ENCODE measurements at regions not wholly inside any gene's neighbourhood (a gene's known extent, or its start where the extent isn't known, plus 50 kb on each side); places are given as distances from the start of the nearest gene placed in this dataset.

DNA sequence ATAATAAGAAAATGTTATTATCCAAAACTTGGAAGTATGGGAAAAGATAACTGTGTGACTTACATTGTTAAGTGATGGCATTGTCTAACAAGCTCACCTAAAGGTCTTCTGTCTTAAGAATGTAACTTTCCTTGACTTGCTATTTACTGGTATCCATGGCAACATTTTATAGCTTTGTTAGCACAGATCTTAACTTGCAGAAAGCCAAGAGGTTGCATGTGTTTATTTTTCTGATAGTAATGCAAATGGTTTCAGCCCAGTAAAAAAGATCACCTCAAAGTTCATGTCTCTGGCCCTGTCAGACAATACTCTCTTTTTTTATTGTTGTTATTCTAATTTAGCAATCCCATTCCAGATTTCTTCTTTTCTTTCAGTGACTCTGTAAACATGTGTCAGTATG, 425.3 kb downstream of the SPRY1 start:
- DNase-seq = no peak

GRCh38 chr4:123822353-123822752, 425.8 kb downstream of the SPRY1 start:
- no peak for DNase-seq

- no peak for DNase-seq
Observed at GRCh38 chr4:123823244-123823643, 426.6 kb downstream of the SPRY1 start.

DNA sequence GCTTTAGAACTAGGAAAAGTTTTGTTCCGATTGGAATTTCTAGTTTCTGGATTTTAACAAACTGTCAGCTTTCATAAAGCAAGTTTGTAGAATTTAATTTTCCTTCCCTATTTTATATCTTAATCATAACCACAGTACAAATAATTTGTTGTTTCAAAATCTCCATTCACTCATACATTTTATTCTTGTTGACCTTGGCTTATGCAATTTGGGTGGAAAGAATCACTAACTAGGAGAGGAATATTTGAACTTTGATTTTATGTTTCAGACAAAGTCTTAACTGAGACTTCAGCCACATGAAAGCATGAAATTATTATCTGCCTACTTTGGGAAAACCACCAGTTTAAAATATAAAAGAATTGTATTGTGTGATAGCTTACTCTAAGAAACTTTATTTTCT, 427.9 kb downstream of the SPRY1 start:
- no peak for DNase-seq

- no peak for DNase-seq
Observed at GRCh38 chr4:123825596-123826291, 429.1 kb downstream of the SPRY1 start.

DNA sequence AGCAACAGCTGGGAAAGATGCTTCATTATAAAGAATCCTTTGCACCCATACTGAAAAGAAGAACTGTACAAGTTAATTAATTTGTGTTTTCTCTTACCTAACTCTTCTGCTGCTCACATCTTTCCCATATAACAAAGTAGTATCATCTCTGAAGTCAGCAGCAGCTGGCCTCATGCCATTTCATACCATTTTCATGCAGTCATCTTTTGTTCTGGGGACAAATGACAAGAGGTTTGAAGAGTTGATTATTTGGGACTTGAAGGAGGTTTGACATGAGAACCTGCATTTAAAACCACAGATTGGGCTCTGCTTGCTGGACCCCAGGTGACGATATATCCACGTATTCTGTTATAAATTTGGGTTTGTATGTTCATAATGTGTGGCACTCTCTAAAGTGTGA, 430.3 kb downstream of the SPRY1 start:
- no peak for DNase-seq

- DNase-seq = no peak
Observed at GRCh38 chr4:123827511-123827910, 430.9 kb downstream of the SPRY1 start.

- no peak for DNase-seq
Observed at GRCh38 chr4:123830930-123831329, 434.3 kb downstream of the SPRY1 start.

DNA sequence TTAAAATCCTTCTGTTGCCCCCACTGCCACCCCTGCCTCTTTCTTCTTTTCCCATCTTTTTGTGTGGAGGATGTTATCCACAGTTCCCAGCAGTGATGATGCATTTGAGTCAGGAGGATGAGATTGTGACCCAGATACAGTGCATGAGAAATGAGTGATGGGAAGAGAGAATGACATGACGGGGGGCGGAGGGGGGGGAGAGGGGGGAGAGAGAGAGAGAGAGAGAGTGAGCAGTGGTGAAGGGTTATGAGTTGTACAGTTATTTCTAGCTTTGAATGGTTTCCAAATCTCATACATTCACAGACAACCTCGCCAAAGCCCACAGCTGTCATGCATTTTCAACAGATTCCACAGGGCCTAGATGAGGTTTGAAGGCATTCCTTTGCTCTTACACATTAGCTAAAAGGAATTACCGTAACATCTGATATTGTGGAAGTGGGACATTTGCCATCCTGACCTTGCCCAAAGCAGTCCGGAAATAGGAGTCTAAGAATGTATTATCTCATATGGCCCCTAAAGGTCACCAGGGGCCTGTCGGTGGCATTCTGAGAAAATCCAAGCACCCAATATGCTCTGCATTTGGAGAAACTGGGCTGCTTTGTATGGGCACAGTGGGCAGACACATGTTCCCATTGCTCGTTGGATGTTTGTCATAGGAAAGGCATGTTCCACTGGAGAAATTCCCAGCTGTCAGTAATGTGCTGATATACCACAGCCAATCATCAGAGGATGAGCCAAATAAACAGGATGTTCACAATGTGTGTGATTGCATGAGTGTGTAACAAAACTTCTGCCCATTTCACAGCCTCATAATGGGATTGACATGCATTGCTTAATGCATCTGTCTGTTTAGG, 435.8 kb downstream of the SPRY1 start:
- peak; percentile 65 for DNase-seq

GRCh38 chr4:123833171-123833643, 436.6 kb downstream of the SPRY1 start:
- DNase-seq = no peak

- DNase-seq = no peak
Observed at GRCh38 chr4:123835831-123836590, 439.4 kb downstream of the SPRY1 start.

GRCh38 chr4:123836851-123837595, 440.4 kb downstream of the SPRY1 start:
- no peak for DNase-seq

DNA sequence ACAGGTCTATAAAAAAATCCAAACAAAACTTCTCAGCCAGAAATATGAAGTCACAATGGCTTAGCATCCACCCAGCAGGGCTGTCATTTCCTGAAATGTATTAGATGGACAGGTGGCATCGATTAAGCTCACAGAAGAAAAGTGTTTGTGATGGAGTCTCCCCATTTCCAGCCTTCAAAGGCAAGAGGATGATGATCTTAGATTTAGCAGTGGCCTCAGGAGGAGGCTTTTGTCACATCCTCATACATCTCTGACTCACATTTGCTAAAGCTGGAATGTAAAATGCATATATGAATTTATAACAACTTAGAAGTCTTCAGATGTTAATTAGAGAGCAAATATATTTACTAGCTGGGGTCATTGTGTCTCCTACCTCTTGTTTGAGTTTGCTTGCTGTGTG, 441.9 kb downstream of the SPRY1 start:
- no peak for DNase-seq

DNA sequence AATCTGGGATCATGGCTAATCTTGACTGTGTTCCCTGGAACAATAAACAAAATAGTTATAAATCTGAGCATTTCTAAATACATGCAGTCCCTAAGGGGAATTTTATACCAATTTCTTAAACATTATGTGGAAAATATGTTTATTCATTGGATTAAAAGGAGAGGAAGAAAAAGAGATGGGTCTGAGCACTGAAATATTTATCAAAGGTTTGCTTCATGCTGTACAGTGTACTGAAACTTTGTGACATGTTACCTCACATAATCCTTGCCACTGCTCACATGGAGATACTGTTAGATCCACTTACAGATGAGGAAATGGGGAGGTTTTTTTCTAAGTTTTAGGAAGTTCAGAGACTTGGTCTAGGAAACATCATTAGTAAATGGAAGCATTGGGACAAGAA, 443.6 kb downstream of the SPRY1 start:
- DNase-seq = no peak

GRCh38 chr4:123841447-123842121, 445.0 kb downstream of the SPRY1 start:
- DNase-seq = no peak

DNA sequence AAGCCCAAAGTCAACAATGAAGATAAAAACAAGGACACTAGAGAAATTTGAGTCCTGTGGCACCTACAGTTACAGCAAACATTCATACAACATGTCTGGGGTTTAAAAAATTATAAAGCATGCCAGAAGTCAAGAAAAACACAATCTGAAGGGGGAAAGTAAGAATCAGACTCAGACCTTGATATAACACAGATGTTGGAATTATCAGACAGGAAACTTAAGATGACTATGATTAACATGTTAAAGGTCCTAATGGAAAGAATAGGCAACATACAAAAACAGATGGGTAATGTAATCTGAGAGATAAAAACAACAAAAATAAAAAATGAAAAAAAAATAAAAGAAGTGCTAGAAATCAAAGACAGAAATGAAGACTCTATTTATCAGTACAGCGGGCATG, 446.5 kb downstream of the SPRY1 start:
- no peak for DNase-seq

GRCh38 chr4:123844374-123844773, 447.8 kb downstream of the SPRY1 start:
- no peak for DNase-seq

DNA sequence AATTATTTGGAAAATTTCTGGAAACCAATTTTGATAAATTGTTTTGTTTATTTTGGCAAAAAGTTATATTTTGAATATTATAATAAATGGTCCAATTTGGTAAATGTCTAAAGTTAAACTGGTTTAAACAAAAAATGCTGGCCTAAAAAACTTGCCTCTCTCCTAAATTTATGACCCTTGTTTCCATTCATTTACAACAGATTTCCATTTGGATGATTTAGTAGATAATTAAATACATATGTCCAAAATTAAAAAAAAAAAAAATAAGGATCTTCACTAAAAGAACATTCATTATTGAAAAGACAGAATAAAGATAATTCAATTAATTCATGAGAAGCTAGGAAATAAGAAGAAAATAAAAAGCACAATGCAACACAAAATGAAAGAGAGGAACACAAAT, 449.5 kb downstream of the SPRY1 start:
- DNase-seq = no peak

DNA sequence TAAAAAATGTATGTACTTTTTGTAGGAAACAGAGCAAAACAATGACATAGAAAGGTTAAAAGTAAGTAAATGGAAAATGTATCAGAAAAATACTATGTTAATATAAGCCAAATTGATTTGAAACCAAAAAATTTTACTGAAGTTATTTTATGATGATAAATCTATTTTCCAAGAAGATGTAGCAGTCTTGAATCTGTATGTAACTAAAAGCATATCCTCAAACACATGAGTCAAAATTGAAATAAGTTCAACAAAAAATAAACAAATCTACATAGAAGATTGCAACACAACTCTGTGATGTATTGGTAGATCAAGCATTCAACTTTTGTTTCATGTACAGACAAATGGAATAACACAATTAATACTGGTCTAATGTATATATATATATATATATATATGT, 450.0 kb downstream of the SPRY1 start:
- no peak for DNase-seq

DNA sequence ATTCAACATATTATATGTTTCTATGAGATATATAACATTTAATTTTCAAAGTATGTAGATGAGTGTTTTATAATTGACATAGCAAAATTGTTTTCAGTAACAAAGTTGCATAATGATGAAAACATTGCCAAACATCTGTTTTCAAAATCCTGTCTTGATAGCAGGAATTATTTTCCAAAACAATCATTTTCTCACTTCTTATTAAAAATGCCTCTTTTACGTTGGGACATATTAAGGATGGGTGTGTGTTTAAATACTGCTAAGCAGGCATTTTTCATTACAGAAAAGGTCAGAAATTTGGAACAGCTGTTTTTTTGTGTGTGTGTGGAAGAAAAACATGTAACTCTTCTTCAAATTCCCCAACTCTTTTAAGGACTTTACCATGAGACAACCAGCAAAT, 452.0 kb downstream of the SPRY1 start:
- no peak for DNase-seq

- DNase-seq = no peak
Observed at GRCh38 chr4:123849495-123849894, 452.9 kb downstream of the SPRY1 start.

DNA sequence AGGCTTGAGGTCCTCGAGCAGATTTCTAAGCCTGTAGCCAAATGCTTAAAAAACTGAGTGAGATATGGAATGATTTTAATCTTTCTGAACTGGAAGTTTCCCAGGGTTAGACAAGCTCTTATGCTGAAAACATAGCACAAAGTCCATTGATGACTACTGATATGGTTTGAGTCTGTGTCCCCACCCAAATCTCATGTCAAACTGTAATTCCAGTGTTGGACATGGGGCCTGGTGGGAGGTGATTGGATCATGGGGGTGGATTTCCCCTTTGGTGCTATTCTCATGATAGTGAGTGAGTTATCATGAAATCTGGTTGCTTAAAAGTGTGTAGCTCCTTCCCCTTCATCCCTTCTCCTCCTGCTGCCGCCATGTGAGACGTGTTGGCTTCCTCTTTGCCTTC, 454.9 kb downstream of the SPRY1 start:
- no peak for DNase-seq
